GM18507 (cell line): ENCODE measurements at regions not wholly inside any gene's neighbourhood (a gene's known extent, or its start where the extent isn't known, plus 50 kb on each side); places are given as distances from the start of the nearest gene placed in this dataset.

Source experiments
- DNase-seq: peaks from one replicate; pipeline ENCODE4 v3.0.0; 2011; ENCODE audit warnings: low read depth; ENCODE audit not compliant: insufficient read length; ENCODE audit errors: extremely low spot score
- FAIRE-seq: peaks from 2 replicates; lab custom pipeline; 2011; peaks lifted over from hg19 to GRCh38; lab: Jason Lieb, UNC

DNA sequence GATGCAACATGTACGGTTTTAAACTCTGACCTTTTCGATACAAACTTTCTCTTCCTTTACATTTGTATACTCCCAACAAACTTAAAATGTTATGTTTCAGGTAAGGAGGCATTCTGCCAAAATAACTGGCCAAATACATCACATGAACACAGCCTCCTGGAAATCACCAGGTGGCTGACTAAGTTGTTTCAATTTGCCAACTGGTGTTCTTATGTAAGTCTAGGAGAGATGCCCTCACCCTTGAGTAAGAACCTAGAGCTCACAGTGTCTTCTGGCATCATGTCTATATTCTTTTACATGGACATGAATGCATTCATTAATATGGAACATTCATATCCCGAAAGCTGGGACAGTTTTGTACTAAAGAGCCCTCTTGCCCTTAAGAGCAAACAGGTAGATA lies 341.1 kb upstream of the NR2F2 start:
- DNase-seq (no peak), FAIRE-seq (no peak)

DNA sequence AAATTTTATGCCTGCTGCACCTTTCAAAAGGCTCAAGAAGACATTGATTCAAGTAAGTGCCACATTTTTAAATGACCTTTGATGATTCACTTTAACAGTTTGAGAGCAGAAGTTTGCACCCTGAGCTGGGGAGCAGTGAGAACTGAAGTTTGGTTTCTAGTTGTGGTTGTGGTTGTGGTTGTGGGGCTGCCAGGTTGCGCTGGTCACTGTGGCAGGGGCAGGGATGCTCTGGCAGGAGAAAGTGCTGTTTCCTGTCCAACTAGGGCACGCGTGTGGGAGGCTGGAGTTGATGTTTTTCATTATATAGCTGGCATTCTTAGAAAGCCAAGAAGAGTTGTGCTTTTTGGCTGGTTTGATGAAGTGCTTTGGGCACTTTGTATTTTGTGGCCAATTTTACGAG lies 339.7 kb upstream of the NR2F2 start:
- DNase-seq: no peak
- no peak for FAIRE-seq

DNA sequence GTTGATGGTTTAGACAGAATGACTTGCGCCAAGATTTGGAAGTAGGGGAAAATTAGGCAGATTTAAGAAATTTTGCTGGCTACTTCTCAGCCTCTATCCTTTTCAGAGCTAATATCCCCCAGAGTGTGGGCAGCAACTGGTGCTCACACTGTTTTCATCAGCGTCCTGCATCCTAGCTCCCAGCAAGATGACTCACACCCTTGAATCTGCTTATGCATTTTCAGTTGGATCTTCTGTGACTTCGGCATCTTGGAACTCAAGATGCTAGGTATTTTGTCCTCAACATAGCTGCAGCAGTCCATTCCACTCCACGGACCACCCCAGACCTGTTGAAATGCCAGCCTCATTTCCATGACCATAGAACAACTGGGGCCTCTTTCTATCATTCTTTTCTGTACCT lies 336.1 kb upstream of the NR2F2 start:
- no peak for FAIRE-seq
- DNase-seq: no peak

DNA sequence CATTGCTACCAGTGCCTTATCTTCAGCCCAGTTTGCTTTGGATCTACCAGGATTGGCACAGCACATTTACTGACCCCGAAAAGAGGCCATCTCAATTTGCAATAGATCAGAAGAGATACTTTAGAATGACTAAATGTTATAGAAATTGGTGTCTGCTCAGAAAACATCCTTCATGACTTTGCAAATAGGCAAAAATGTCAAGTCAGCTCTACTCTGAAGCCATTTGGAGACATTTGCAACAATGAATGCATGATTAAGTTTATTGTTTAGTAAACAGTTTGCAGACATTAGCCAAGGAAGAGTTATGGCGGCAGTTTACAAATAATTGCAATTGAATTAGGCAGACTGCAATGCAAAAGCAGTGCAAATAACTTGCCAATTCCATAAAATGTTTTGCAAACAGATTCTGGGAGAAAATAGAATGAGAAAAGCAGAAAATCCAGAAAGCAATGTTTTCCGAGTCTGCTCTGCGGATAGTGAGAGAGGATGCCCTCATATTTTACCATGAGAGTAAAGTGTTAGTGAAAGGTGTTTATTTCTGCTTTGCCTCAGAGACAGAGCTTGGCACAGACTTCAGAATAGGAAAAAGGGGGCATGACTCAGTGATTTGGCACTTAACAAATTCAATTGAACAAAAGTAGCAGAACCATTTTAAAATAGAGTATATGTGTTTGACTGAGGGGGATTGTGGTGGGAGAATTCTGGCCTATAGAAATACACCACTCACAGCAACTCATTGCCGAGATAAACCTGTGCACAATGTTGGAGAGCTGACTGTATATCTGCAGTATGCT lies 334.9 kb upstream of the NR2F2 start:
- no peak for DNase-seq
- no peak for FAIRE-seq

DNA sequence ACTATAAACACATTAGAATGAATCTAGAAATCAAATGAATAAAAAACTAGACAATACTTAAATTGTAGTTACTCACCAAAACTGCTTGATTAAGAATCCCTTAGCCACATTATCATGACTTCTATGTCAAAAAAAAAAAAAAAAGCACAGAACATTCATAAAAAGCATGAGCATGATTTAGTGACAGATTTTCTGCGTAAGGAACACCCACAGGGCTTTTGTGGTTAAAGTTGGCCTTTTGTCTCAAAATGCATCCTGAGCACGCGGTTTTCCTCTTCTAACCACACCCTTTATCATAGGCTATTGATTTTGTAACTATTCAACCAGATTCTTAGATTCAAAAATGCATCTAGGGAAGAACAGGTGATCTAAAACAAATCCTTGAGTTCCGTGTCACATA lies 334.0 kb upstream of the NR2F2 start:
- DNase-seq (no peak), FAIRE-seq (no peak)

DNA sequence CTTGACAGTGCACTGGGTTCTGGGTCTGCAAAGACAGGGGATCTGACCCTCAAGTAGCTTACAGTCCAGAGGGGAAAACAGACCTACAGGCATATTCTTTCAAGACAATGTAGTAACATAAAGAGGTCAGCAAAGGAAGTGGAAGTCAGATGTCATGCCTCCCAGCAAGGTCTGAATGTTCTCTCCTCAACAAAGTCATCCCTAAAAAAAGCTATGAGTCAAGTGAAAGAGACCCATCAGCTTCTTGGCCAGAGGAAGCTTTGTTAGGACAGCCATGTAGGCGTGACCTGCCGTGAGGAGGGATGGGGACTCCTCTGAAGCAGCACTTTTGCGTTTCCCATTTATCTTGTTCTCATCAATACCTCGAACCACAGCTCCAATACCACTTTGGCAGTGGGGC lies 331.6 kb upstream of the NR2F2 start:
- no peak for DNase-seq
- no peak for FAIRE-seq

DNA sequence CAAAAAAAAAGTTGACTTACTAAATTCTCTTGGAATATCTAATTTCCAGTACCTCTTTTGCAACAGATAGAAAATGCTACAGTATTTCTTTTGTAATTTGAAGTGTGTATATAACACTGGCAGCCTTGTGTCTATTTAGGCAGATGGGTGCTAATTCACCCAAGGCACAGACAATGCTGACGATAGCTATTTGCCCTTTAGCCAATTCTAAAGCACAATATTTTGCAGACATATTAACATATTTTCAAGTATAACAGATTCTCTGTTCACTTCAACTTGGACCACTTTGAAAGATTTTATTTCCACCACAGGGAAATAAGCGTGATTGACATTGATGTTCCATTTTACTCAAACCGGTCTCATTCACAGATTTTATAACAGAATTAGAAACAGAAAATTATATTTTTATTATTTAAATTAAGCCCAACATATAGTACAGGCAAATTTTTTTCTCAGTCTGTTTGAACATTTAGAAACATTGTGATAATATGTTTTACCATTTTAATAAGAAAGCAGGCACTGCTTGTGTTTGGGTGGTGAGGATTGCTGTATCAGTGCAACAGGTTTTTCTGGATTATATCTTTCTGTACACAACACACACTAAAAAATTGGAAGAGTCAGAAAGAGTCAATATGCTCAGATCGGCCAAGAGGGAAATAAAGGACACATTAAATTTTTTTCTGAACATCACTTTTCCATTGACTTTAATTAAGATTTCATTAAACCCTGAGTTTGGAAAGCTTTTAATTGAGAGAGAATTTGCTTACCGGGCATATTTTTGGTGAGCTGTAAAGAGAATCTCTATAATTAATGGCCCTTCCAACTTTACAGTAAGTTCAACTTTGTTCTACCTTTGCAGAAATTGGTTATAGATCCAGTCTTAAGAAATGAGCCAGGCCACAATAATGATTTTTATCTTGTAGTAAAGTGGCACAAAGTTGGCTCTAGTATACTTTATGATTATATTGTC lies 327.3 kb upstream of the NR2F2 start:
- FAIRE-seq: no peak
- no peak for DNase-seq

DNA sequence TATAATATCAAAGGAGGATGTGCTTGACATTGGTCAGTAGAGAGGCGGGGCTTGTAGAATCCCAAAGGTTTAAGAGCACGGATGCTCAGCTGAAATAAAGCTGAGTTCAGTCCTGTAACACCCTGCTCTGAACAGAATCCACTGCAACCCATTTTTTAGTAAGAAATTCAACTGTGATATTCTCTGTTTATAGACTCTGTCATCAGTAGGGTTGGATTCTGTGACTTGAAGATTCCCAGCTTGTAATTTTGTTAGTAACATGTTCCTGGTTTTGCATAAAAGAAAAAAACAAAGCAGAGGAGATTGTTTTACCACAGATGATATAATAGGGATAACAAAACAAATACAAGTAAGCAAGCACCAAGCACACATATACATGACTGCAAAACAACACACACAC lies 324.6 kb upstream of the NR2F2 start:
- DNase-seq (no peak), FAIRE-seq (no peak)

DNA sequence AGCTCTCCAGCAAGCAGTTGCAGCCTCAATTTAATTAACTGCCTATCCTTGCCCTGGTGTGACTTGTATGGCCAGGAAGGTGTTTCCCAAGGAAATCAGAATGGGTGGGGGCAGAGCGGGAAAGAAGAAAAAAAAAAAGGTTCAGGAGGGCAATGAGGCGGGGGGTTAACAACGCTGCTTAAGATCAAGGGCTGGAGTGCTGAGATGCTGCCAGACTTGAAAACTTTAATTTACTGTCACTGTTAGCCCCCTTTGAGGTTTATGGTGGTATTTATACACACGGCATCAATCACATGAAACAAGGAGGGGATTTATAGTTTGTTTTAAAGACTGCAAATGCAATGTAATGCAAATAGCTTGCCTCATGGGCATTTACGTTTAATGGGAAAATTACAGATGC lies 319.4 kb upstream of the NR2F2 start:
- FAIRE-seq: no peak
- no peak for DNase-seq

DNA sequence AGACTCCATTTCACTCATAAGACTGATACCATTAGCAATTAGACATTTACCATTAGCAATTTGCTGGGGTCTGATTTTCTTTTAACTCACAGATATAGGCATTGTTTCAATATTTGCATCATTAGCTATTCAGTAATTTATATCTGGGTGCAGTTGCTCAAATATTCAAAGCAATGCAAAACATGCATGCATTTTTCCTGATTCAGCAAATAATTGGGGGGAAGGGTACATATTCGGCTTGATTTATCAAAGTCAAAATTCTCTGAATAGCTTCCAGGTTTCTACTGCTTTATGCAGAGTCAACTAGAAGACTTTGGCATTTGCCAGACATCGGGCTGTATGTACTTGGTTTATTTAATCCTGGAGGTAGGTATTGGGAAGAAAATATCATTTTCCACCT lies 315.6 kb upstream of the NR2F2 start:
- FAIRE-seq (no peak), DNase-seq (no peak)

DNA sequence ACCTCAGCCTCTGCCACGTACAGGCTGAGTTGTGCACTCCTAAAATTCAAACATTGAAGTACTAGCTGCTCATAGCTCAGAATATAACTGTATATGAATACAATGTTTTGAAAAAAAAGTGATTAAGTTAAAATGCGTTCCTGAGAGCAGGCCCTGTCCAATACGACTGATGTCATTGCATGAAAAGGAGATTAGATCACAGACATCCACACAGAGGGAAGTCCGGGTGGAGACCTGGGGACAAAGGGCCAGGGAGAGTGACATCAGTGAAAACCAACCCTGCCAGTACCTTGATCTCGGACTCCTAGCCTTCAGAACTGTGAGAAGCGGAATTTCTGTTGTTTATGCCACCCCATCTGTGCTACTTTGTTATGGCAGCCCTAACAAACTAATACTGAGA lies 311.4 kb upstream of the NR2F2 start:
- DNase-seq (no peak), FAIRE-seq (no peak)

DNA sequence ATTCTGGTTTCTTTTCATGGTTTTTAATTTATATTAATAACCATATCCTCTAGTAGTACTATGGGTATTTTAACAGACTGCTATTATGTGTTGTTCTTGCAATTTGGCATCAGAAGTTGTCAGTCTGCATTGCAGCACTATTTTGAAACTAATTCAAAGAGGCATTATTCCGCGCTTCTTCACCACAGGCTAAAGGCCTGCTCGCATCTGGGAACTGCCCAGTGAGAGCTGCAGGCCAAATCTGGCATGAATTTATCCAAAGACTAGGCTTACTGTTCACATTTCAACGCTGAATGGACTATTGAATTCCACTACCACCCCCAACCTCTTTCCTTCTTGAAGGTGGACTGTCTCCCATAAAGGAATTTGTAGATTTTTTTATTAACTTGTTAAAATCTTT lies 310.4 kb upstream of the NR2F2 start:
- no peak for FAIRE-seq
- no peak for DNase-seq

DNA sequence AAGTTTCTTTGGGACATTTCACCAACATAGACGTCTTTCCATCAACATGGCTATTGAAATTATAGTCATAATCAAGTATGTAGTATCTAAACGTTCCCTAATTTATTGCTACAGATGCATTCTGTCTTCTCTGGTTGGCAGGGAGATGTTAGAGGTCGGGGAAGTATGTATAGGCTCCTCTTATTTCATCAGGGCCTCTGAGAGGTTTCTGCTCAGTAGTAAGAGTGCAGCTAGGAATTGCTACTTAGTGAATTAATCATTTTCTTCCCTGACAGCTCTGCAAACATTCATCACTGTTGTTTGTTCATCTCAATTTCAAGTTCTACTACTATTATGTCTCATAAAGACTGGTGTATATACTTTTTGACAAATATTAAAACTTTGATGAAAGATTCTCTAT lies 309.7 kb upstream of the NR2F2 start:
- FAIRE-seq (no peak), DNase-seq (no peak)

DNA sequence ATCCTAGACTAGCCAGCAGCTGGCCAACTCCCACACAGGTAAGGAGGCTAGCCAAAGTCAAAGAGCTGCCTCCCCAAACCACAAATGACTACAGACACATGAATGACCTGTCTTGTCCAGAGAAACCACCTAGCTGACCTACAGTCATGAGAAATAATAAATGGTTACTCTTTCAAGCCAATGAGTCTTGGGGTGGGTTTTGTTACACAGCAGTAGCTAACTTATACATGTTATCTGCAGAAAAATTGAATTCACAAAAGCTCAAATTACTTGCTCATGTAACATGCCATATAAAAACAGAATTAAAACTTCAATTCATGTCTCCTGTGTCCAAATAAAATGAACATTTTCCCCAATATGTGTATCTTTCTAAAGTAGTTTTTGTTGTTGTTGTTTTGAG lies 307.4 kb upstream of the NR2F2 start:
- no peak for FAIRE-seq
- DNase-seq: no peak

DNA sequence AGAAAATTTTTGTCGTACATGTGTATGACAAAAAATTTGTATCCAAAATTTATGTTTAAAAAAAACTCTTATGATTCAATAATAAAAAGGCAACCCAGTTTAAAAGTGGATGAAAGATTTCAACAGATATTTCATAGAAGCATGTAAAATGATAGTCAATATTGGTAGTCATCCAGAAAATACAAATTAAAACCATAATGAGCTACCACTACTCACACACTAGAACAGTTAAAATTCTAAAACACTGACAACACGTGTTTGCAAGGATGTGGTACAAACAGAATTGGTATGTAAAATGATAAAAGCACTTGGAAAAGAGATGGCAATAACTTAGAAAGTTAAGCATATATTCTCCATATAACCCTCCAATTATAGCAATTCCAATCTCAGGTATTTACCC lies 303.0 kb upstream of the NR2F2 start:
- FAIRE-seq: no peak

DNA sequence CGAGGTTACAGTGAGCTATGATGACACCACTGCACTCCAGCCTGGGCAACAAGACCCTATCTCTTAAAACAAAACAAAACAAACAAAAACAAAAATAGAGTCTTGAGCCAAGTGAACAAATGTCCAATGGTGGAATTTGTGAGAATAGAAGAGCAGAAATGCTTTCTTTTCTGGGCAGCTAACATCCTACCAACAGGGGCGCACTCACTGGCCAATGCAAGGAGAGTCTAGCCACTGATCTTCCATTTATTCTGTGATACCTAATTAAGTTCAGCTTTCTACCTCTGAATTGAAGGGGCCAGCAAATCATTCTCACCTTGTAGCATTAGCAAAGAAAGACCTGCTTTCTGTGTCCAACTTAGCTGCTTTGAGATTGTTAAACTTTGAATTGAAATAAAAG lies 301.9 kb upstream of the NR2F2 start:
- DNase-seq (no peak), FAIRE-seq (no peak)

More for the DNA sequence above, 303.0 kb upstream of the NR2F2 start:
- no peak for DNase-seq

DNA sequence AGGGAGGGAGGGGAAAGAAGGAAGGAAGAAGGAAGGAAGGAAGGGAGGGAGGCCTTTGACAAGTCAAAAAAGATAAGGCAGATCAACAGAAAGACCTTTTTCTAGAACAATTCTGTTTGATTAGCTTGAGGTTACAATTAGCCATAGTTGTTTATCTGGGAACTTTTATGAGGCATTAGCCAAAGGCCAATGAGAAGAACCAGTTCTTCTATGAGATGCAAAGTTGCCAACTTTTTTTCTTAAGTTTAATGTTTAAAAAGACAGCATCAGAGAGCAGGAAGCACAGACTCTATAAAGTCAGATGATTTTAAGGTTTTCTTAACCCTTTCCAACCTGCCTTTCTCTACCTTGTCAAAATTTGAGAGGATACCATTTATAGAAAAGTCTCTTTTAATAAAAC lies 301.3 kb upstream of the NR2F2 start:
- no peak for DNase-seq
- no peak for FAIRE-seq

DNA sequence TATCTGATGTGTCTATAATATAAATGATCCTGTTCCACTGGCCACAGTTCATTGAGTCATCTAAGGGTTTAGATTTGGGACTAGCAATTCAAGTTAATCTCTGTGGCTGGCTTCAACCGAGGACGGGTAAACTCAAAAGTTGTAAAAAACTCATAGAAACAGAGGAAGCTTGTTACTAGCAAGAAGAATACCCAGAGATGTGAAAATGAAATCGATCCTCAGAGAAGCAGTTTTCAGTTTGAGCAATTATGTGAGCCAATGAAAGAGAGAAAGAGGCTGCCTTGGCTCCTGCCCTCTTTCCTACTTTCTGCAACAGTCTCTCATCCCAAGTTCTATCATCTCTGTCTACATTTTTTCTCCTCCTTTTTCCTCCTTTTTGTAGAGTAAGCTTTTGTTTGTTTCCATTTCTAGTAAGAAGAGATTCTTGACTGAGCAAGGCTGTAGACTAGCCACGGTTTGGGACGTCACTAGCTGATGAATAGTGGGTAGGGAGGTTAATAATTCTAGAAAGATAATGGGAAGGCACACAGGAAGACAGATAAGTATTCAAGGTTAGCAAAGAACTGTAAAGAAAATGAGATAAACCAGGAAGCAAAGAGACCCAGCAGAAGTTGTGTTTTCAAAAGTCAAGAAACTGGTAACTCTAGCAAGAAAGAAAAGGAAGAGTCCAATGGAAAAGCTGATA lies 298.9 kb upstream of the NR2F2 start:
- FAIRE-seq (no peak), DNase-seq (no peak)

DNA sequence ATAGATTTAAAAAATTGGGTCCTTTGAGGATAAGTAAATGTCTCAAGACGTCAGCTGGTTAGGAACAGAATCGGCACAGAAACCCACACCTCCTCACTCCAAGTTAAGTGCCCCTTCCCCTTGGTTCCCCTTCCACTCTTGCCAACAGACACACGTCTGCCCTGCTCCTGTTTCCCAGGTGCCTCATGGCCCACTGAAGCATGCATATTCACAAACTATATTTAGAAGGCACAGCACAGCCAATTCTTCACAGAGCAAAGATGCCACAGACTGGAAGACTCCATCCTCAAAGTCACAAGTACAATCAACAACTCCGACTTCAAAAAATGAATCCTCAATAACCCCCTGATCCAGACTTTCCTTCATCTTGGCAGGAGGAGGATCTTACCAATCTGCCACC lies 295.4 kb upstream of the NR2F2 start:
- no peak for DNase-seq

DNA sequence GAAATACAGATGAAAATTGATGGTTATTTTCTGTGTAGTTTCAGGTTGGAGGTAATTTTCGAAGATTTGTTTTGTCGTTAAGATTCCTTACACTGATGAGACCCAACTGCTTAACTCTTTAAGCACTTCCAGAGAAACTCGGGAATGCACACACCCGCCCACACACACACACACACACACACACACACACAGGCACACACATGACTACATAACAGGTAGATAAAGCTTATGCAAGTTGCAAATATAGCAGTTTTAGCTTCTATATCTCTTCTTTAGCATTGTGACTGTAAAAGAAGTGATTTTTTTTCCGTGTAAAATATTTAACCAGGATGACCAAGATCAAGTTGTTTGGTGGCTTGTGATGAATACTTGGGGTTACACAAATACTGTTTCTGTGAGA lies 294.9 kb upstream of the NR2F2 start:
- no peak for DNase-seq
- FAIRE-seq: no peak

More for the DNA sequence above, 295.4 kb upstream of the NR2F2 start:
- FAIRE-seq: no peak
